Muscle layer of colon (tissue), 2 donors: ENCODE measurements at regions not wholly inside any gene's neighbourhood (a gene's known extent, or its start where the extent isn't known, plus 50 kb on each side); places are given as distances from the start of the nearest gene placed in this dataset.

ENCODE experiments used
- H3K27ac ChIP-seq: one replicate; pipeline ENCODE4 v1.7.0; 2013; ENCODE audit warnings: low read depth, mild to moderate bottlenecking, low read length, moderate library complexity
- H3K27me3 ChIP-seq, 2 donors: one replicate each; pipeline ENCODE4 v1.7.0; 2013; ENCODE audit warnings: low read length in 2 of 2, mild to moderate bottlenecking in 2 of 2; ENCODE audit not compliant: insufficient read depth in 2 of 2, control insufficient read depth in 1 of 2
- H3K36me3 ChIP-seq: one replicate; pipeline ENCODE4 v1.7.0; 2013; ENCODE audit warnings: mild to moderate bottlenecking, low read length; ENCODE audit not compliant: insufficient read depth
- H3K4me1 ChIP-seq: one replicate; pipeline ENCODE4 v1.7.0; 2013; ENCODE audit warnings: mild to moderate bottlenecking, low read length; ENCODE audit not compliant: insufficient read depth
- H3K4me3 ChIP-seq, 2 donors: one replicate each; pipeline ENCODE4 v1.7.0; 2013; ENCODE audit warnings: low read length in 2 of 2, low read depth in 1 of 2, mild to moderate bottlenecking in 1 of 2, moderate library complexity in 1 of 2
- H3K9ac ChIP-seq: one replicate; pipeline ENCODE4 v1.7.0; 2013; ENCODE audit warnings: low read length
- H3K9me3 ChIP-seq: one replicate; pipeline ENCODE4 v1.7.0; 2013; ENCODE audit warnings: mild to moderate bottlenecking, low read length
- donor health status: abdominal sarcoma.
- donor health status: Adenocarcinoma of cecum.

GRCh38 chr9:30670805-30671562, 1713.5 kb upstream of the ACO1 start:
- H3K4me1 ChIP-seq = no peaks in the 10 kb centered on the region
- no peak overlapping the region for H3K4me3 ChIP-seq
- H3K27me3 ChIP-seq = no peaks in the 10 kb centered on the region
- no peak overlapping the region for H3K27ac ChIP-seq
- no peaks in the 10 kb centered on the region for H3K36me3 ChIP-seq
- no peak overlapping the region for H3K9ac ChIP-seq
- H3K9me3 ChIP-seq = no peaks in the 10 kb centered on the region

GRCh38 chr9:30673132-30673531, 1711.3 kb upstream of the ACO1 start:
- no peaks in the 10 kb centered on the region for H3K27me3 ChIP-seq
- no peak overlapping the region for H3K9ac ChIP-seq
- H3K27ac ChIP-seq = no peak overlapping the region
- no peaks in the 10 kb centered on the region for H3K4me1 ChIP-seq
- no peak overlapping the region for H3K4me3 ChIP-seq
- no peaks in the 10 kb centered on the region for H3K36me3 ChIP-seq
- H3K9me3 ChIP-seq = no peaks in the 10 kb centered on the region

DNA sequence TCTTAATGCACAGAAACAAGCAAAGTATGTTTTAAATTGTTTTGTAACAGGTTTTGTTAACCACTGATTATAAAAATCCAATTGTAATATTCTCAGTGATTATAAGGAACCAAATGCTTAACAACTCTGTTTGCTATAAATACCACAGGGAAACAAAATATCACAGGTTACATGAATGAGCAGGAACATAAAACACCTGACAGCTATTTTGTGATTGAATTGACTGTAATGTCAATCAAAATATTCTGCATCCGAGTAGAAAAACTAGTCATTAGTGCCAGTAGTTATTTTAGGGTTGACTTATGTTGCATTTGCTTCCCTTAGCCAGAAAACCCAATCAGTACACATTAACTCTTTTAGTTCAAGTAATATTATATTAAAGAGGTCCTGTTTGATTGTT, 1707.8 kb upstream of the ACO1 start:
- Histone ChIP-seq H3K4me1 (no peaks in the 10 kb centered on the region), H3K27ac (no peak overlapping the region)

GRCh38 chr9:30677221-30677620, 1707.2 kb upstream of the ACO1 start:
- Histone ChIP-seq H3K27me3 (no peaks in the 10 kb centered on the region), H3K9me3 (no peaks in the 10 kb centered on the region), H3K36me3 (no peaks in the 10 kb centered on the region), H3K9ac (no peak overlapping the region), H3K27ac (no peak overlapping the region), H3K4me3 (no peak overlapping the region), H3K4me1 (no peaks in the 10 kb centered on the region)

More for the DNA sequence above, 1707.8 kb upstream of the ACO1 start:
- no peak overlapping the region for H3K9ac ChIP-seq
- H3K4me3 ChIP-seq = no peak overlapping the region
- H3K27me3 ChIP-seq = no peaks in the 10 kb centered on the region
- H3K9me3 ChIP-seq = no peaks in the 10 kb centered on the region
- H3K36me3 ChIP-seq = no peaks in the 10 kb centered on the region

DNA sequence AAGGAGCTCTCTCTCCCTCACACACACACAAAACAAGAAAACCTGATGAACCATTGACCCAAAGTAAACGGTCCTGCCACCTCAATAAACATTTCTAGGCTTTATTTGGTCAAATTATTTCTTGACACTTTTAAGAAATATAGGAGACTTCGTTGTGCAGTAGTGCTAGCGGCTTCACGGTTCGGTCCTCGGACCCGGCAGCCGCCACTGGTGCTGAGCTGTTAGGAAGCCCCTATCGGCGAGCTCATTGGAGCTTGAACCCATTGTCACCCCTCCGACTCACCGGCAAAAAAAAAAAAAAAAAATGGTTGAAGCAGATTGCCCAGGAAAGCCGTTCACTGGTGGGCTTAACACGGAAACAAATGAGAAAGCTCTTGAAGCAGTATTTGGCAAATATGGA, 1695.6 kb upstream of the ACO1 start:
- no peak overlapping the region for H3K4me3 ChIP-seq
- H3K36me3 ChIP-seq = no peaks in the 10 kb centered on the region
- no peaks in the 10 kb centered on the region for H3K9me3 ChIP-seq
- no peaks in the 10 kb centered on the region for H3K4me1 ChIP-seq
- H3K9ac ChIP-seq = no peak overlapping the region
- H3K27ac ChIP-seq = no peak overlapping the region
- H3K27me3 ChIP-seq = no peaks in the 10 kb centered on the region

- no peaks in the 10 kb centered on the region for H3K9me3 ChIP-seq
- H3K9ac ChIP-seq = no peak overlapping the region
- no peaks in the 10 kb centered on the region for H3K4me1 ChIP-seq
- H3K27me3 ChIP-seq = no peaks in the 10 kb centered on the region
- H3K36me3 ChIP-seq = no peaks in the 10 kb centered on the region
- H3K4me3 ChIP-seq = no peak overlapping the region
- H3K27ac ChIP-seq = no peak overlapping the region
These were observed 1686.5 kb upstream of the ACO1 start for GRCh38 chr9:30697958-30698357.

DNA sequence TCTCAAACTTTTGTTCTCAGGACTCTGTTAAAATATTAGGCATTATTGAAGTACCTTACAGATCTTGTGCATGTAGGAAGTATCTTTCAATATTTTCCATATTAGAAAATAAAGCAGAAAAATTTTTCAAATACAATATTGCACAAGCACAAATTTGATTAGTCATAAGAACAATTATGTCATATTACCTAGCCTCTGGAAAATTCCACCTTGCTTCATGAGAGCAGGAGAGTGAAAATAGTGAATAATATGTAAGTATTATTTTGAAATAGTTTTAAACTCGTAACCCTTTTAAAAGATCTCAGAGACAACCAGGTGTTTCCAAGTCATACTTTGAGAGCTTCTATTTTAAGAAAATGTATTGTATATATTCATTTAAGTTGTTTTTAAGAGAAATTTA, 1672.9 kb upstream of the ACO1 start:
- Histone ChIP-seq H3K36me3 (no peaks in the 10 kb centered on the region), H3K4me1 (no peaks in the 10 kb centered on the region), H3K9ac (no peak overlapping the region), H3K27ac (no peak overlapping the region), H3K9me3 (no peaks in the 10 kb centered on the region), H3K4me3 (no peak overlapping the region), H3K27me3 (no peaks in the 10 kb centered on the region)

DNA sequence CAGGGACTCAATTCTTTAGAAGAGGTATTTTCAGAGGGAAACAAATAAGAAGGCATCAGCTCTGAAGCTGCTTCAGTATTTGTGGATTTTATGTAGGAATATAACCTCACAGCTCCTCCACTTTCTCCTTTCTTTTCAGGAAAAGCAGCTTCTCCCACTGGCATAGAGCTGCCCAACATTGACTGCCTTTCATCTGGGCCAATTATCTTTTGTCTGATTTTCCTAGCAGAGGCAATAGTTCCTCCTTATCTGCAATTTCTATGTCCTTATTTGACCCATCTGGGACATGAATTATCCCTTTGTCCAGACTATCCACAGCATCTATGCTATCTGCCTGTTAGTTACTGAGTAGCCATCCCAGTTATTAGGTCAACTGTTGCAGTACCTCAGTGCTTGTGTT, 1671.2 kb upstream of the ACO1 start:
- no peak overlapping the region for H3K4me3 ChIP-seq
- H3K27ac ChIP-seq = no peak overlapping the region
- no peaks in the 10 kb centered on the region for H3K27me3 ChIP-seq
- no peaks in the 10 kb centered on the region for H3K36me3 ChIP-seq
- no peaks in the 10 kb centered on the region for H3K9me3 ChIP-seq
- no peak overlapping the region for H3K9ac ChIP-seq
- no peaks in the 10 kb centered on the region for H3K4me1 ChIP-seq

GRCh38 chr9:30714389-30714788, 1670.1 kb upstream of the ACO1 start:
- no peaks in the 10 kb centered on the region for H3K36me3 ChIP-seq
- H3K4me3 ChIP-seq = no peak overlapping the region
- no peak overlapping the region for H3K9ac ChIP-seq
- no peaks in the 10 kb centered on the region for H3K27me3 ChIP-seq
- H3K9me3 ChIP-seq = no peaks in the 10 kb centered on the region
- H3K27ac ChIP-seq = no peak overlapping the region
- H3K4me1 ChIP-seq = no peaks in the 10 kb centered on the region

DNA sequence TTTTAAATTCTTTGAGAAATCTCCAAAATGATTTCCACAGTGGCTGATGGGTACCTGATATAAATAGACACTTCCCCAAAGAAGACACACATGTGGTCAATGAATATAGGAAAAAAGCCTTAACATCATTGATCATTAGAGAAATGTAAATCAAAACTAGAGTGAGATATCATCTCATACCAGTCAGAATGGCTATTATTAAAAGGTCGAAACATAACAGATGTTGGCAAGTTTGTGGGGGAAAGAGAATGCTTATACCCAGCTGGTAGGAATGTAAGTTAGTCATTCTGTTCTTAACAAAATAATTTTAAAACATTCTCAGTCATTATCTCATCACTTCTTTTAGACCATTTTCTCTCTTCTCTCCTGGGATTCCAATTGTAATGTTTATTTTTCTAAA, 1666.0 kb upstream of the ACO1 start:
- Histone ChIP-seq H3K36me3 (no peaks in the 10 kb centered on the region), H3K4me3 (no peak overlapping the region), H3K27ac (no peak overlapping the region), H3K9ac (no peak overlapping the region), H3K9me3 (no peaks in the 10 kb centered on the region), H3K4me1 (no peaks in the 10 kb centered on the region), H3K27me3 (no peaks in the 10 kb centered on the region)

DNA sequence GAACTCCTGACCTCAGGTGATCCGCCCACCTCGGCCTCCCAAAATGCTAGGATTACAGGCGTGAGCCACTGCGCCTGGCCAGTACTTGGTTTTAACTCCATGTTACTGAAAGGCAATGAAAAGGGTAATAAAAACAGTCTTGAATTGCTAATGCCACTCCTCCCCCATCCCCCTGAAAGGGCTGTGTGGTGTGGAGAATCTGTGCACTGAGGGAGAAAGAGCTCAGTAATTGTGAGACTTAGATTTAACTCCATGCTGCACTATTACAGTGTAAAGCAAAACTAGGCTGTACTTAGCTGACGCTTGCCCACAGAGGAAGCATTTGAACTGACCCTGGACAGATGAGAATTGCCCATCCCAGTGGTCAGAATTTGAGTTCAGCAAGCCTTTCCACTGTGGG, 1662.4 kb upstream of the ACO1 start:
- Histone ChIP-seq H3K4me3 (no peak overlapping the region), H3K27me3 (no peaks in the 10 kb centered on the region), H3K27ac (no peak overlapping the region), H3K9ac (no peak overlapping the region), H3K4me1 (no peaks in the 10 kb centered on the region), H3K9me3 (no peaks in the 10 kb centered on the region), H3K36me3 (no peaks in the 10 kb centered on the region)

GRCh38 chr9:30723656-30724055, 1660.8 kb upstream of the ACO1 start:
- Histone ChIP-seq H3K27me3 (no peaks in the 10 kb centered on the region), H3K4me1 (no peaks in the 10 kb centered on the region), H3K27ac (no peak overlapping the region), H3K4me3 (no peak overlapping the region), H3K9ac (no peak overlapping the region), H3K9me3 (no peaks in the 10 kb centered on the region), H3K36me3 (no peaks in the 10 kb centered on the region)
